HG03378 (cell line): ENCODE measurements at regions not wholly inside any gene's neighbourhood (a gene's known extent, or its start where the extent isn't known, plus 50 kb on each side); places are given as distances from the start of the nearest gene placed in this dataset.
"Not testable (repeated sequence)": the region's sequence is repeated elsewhere in the genome, so short reads cannot be mapped to it uniquely, and the experiment has no call there.

ENCODE experiments used
- ATAC-seq: cut with Tn5 transposase; IDR thresholded peaks from one replicate; pipeline ENCODE4 v1.9.1; 2021; ENCODE audit warnings: mild to moderate bottlenecking, moderate library complexity; ENCODE audit not compliant: unreplicated experiment

- no peak for ATAC-seq
Observed at GRCh38 chr6:11428371-11428770, 109.2 kb upstream of the TMEM170B start.

DNA sequence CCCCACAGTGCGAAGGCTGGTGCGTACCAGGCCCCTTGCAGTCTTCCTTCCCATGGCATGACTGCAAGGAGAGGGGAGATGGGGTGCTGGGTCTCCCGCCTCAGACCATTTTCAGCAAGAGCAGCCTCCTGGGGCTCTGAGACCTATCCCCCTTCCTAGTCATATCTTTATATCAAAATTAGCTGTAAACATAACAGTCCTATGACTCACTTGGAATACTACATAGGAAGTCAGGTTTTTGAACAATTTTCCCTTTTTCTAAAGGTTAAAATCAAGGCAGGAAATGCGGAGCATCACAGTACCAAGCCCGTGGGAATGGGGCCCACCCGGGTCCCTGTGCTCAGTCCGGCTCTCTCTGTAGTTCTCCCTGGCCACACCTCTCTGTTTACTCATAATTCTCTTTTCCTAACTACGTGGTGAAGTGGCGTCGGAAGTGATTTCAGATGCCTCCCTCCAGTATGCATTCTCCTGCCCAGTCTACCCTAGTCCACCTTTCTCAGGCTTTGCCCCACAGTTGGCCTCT, 109.8 kb upstream of the TMEM170B start:
- ATAC-seq = no peak

DNA sequence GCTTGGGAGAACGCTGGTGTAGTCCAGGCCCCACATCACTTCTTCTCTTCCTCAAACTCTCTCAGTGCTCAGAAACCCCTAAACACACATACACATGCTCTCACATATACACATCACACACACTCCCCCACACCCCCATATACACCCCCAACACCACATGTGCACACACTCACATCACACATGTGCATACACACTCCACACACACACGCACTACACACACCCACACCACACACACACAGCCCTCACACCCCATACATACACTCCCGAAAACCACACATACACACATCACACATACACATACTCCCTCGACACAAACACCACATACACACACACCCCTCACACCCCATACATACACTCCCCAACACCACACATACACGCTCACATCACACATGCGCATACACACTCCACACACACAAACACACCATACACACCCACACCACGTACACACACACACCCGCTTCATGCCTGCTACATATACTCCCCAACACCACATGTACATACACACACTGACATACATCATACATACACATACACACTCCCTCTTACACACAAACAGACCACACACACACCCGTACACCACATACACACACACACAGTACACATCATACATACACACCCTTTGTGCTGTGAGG, 110.3 kb upstream of the TMEM170B start:
- no peak for ATAC-seq

- no peak for ATAC-seq
Observed at GRCh38 chr6:11426571-11426970, 111.0 kb upstream of the TMEM170B start.

DNA sequence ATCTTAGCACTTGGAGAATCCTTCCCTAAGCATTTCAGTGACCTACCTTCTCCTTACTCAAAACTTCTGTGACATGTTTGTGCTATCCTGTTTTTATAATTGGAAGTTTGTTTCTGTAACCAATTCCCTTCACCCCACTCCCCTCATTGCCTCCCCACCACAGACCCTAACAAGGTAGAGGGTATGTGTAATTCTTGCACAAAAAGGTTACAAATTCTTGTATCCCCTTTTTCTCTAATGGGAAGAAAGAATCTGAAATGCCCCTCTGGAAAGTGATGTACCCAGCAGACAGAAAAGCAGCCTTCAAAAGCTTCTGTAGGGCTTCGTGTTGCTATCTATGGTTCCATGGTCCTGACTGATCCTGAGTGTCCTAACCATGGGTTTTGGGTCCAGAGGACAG, 111.7 kb upstream of the TMEM170B start:
- no peak for ATAC-seq

- ATAC-seq = no peak
Observed at GRCh38 chr6:11425431-11425871, 112.1 kb upstream of the TMEM170B start.

GRCh38 chr6:11424395-11425034, 113.0 kb upstream of the TMEM170B start:
- no peak for ATAC-seq

DNA sequence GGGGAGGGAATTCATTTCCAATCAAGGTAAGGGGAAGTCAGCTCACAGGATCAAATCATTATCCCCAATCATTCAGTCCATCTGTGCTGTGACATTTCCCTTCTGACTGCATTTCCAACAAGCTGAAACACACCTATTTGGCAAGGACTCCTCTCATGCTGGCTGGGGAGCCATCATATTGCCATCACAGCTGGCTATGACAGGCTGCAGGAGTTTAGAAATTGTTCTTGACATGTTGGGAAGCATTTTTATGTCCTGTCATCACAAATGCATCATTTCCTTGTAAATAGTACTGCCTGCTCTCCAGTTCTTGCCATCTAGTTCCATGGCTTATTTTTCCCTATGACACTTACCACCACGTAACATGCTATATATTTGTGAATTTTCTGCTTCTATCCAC, 113.9 kb upstream of the TMEM170B start:
- ATAC-seq = no peak

DNA sequence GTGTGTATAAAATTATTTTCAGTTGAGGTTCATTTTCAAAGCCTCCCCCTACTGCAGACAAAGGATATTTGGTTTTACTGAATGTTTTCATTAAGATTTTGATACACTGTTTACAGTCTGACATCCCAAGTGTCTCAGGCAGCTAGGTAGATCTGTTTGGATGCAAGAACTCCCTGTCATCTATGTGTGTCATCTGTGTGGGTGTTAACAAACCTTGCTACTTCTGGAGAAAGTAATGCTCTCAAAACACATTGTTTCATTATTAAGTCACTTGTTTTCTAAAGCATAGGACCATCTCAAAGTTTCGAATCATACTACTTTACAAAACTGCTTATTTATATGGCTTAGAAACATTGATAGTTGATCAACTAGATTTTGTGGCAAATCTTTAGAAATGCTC, 114.5 kb upstream of the TMEM170B start:
- no peak for ATAC-seq

DNA sequence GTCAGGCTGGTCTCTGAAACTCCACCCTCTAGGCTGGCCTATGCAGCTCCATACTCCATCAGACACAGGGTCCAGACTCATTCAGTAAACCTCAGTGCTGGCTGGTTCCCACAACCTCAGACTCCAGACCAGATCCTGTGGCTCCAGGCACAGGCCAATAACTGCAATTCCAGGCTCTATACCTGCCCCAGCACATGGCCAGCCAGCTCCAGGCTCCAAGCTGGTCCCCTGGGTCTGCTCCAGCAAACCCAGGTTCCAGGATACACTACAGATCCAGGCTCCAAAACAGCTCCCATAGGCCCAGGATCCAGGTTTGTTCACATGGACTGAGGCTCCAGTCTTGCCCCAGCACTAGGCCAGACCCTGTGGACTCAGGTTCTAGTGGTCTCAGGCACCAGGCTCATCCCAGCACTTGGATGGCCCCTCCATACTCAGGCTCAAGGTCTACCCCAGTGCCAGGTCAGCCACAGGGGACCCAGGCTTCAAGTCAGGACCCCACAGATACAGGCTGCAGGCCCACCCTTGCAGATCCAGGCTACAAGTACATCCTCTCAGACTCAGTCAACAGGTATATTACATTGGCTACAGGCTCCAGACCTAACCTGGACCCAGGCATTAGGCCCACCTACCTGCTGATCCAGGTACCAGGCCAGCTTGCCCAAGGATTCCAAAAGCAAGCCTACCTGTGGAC, 117.6 kb upstream of the TMEM170B start:
- ATAC-seq = no peak

DNA sequence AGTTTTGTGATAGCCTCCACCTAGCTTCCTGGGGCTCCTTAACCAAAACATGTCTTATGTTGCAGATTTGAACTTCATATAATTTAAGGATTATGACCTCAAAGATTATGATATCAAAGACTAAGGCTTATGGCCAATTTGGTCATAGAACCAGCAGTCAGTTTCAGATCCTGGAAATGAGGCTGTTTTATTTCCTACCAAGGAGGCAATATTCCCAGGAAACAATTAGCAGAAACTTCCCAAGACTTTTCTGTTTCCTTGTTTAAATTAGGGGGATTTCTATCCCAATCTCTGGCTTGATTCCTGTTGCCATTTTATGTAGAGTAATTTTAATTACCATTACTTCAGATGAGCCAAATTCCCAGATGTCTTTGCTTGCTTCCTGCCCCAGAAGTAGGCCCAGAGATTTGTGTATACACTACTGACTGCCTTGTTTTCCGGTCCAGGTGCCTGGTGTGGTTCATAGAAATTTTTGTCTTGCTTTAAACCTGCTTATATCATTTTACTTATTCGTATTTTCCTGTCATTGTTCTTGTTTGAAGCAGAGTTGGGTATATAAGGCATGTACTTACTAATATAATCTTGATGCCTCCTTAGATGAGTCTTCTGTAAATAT, 119.2 kb upstream of the TMEM170B start:
- ATAC-seq = no peak

DNA sequence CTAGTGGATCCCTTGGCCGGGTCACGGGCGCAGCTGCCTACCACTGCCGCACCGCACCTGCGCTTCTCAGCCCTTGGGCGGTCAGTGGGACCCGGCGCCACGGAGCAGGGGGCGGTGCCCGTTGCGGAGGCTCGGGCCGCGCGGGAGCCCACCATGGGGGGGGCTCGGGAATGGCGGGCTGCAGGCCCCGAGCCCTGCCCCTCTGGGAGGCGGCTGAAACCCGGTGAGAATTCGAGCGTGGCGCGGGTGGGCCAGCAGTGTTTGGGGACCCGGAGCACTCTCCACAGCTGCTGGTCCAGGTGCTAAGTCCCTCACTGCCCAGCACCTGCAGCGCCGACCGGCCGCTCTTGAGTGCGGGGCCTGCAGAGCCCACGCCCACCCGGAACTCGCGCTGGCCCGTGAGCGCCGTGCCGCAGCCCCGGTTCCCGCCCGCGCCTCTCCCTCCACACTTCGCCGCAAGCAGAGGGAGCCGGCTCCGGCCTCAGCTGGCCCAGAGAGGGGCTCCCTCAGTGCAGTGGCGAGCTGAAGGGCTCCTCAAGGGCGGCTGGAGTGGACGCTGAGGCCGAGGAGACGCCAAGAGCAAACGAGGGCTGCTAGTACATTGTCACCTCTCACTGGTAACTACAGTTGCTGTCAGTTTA, 120.5 kb upstream of the TMEM170B start:
- no peak for ATAC-seq

- ATAC-seq = not testable (repeated sequence)
Observed at GRCh38 chr6:11416099-11416935, 121.2 kb upstream of the TMEM170B start.

DNA sequence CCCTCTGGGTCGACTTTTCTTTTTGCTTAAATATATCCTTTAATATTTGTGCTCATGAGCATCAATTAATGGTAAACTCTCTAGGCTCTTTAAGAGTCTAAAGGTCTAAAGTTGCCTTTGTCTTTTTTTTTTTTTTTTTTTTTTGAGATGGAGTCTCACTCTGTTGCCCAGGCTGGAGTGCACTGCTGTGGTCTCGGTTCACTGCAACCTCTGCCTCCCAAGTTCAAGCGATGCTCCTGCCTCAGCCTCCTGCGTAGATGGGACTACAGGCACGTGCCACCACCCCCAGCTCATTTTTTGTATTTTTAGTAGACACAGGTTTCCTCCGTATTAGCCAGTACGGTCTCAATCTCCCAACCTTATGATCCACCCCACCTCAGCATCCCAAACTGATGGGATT, 122.0 kb upstream of the TMEM170B start:
- ATAC-seq = no peak

DNA sequence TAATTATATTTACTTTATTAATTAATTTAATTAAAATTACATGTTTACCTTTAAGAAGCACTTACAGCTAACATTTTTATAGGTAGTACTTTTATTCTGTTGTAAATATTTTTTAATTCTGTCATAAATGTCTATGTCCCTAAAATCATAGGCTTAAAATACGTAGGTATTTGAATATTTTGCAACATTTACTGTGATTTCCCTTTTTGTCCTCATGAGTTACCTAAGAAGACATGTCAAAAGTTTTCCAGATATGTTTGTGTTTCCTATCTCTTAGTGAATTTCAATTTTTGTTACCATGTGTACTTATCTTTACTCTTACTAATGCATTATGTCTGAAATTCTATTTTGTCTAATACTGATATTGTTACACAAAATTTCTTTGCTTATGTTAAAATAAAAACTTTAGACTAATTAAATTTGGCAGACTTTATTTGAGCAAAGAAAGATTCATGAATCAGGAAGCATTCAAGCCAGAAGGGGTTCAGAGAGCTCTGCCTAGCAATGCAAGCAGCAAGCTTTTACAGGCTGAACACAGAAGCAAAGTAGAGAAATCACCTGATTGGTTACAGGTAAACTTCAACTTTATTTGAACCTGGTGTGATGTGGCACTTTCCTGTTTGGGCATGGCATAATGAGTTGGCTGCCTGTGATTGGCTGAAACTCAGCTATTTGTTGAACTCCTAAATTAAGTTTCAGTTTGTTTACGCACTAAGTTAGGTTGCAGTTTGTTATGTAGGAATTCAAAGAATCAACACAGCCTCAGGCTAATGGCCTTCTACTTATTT, 123.2 kb upstream of the TMEM170B start:
- ATAC-seq = no peak

DNA sequence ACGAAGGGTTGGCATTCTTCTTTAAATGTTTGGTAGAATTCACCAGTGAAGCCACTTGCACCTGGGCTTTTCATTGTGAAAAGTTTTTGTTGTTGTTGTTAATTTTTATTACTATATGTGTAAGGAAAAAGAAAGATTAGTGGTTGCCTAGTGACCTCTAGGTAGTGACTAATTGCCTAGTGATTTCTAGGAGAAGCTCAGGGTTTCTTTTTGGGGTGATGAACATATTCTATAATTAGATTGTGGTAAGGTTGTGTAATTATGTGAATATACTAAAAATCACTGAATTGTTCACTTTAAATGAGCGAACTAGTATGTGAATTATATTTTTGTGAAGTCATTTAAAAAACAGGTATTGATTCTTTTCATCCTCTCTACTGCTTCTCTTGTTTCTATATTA, 123.8 kb upstream of the TMEM170B start:
- ATAC-seq = no peak

- no peak for ATAC-seq
Observed at GRCh38 chr6:11413117-11413687, 124.3 kb upstream of the TMEM170B start.

DNA sequence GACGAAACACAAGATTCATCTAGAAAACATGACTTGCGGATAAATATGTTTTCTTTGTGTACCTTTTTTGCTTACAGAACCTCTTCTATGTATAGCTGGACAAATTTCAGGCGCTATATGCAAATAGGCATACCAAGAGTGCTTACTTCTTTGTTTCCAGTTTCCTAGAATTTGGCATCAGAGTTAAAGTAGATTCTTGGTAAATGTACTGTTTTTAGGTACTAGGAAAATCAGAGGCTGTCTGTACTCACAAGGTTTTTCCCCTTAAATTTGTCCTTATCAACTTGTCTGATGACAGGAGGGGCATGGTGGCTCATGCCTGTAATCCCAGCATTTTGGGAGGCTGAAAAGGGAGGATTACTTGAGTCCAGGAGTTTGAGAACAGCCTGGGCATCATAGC, 124.9 kb upstream of the TMEM170B start:
- ATAC-seq = no peak

DNA sequence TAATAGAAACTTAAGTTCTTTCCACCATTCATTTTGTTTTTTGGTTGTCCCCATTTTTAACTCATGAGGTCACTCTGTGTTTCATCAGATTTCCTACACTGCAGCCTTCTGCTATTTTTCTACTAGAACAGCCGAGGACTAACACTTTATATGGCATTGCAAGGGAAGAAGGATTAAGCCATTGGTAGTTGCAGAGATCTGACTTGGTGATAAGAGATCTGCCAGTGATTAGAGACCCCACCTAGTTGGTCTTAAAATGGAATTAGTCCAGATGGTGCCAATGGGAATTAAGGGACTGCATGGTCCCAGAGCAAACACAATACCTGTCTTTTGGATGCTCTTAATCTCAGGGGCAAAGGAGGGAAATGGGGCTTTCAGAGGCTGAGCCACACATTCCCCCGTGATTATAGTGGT, 125.5 kb upstream of the TMEM170B start:
- no peak for ATAC-seq
